ENCODE measurements at regions not wholly inside any gene's neighbourhood (a gene's known extent, or its start where the extent isn't known, plus 50 kb on each side); places are given as distances from the start of the nearest gene placed in this dataset.
"Not testable (repeated sequence)": the region's sequence is repeated elsewhere in the genome, so short reads cannot be mapped to it uniquely, and the experiment has no call there.

DNA sequence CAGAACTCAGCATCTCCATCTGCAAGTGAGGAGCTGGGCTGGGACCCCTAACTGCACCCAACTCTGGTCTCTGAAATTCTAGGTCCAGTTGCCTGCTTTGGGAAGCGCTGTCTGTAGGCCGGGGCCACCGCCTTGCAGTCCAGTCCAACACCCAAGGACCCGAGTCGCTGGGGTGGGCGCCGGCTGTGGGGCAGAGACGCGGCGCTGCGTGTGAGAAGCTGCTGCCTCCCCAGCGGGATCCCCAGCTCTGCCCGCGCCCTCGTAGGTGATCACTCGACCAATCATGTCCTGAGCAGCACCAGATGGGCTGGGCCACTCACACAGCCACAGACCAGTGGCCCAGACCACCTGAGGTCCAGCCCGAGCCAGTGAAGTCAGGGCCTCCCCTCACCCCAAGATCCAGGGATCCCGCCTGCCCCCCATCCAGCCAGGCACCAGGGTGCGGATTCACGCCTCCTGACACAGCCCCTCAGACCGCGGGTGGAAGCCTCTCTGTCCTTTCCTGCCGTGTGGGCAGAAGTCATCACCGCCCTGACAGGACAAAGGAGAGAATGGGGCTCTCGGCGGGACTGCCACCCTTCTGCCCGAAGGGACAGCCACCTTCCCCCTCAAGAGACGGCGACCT lies 67.4 kb upstream of the ADGRA1 start:
- DNase-seq (ENCODE audit: low spot score): no peak

DNA sequence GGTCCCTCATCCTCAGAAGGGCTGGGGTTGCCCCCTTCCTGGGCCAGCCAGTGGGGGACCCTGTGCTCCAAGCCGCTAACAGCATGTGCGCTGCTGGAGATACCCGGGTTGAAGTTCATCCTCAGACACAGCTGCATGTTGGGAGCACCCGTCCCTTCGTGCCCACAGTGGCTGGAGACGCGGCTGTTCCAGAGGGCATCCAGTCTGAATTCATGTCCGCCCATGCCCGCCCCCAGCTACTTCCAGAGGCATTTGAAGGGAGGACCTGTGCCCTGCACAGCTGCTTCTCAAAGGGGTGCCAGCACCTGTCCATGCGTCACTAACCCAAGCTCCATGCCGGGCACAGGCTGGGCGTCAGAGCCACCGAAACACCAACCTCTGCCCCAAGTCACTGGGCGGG lies 68.1 kb upstream of the ADGRA1 start:
- DNase-seq (ENCODE audit: low spot score): no peak

DNA sequence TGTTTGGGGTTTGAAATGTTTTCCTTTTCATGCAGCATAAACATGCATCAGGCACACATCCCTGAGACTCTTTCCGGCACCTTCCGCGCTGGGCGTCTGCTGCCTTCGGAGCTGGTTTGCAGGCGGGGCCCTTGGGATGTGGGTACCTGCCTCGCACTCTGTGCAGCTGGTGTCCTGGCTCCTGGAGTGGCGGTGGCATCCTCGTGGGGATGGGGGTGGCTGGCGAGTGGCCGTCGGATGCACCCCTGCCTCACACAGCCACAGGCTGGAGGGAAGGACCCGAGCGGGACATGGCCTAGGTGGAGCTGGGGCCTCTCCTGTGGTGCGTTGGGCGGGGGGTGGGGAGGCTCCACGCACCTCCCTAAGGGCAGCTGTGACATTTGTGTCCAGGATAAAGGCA lies 68.5 kb upstream of the ADGRA1 start:
- no peak for DNase-seq (ENCODE audit: low spot score)

DNA sequence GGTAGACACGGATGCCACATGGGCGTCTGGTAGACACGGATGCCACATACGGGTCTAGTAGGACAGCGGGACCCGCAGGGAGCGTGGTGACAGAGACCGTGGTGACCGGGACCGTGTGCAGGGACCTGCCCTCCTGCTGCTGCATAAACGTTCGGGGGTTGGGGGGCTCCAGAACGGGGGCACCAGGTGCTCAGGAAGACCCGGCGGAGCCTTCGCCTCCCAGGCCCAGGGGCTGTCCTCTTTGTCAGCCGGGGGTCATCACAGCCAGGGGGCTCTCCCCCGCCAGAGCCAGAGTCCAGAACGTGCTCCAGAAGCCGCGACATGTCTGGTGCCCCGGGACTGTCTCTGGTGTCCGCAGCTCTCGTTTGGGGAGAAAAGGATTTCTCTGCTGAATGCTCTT lies 69.2 kb upstream of the ADGRA1 start:
- no peak for DNase-seq (ENCODE audit: low spot score)

DNA sequence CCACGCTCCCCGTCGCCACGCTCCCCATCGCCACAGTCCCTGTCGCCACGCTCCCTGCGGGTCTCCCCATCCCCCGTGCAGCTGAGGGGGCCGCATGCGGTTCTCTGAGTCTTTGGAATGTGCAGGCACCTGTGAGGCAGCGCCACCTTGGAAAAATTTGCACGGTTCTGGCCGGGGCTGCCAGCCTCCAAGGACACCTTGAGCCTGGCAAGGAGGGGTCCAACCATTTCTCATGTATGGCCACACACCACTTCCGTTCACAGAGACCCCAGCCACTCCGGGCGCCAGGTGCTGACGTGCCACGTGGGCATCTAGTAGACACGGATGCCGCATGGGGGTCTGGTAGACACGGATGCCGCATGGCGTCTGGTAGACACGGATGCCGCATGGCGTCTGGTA lies 70.5 kb upstream of the ADGRA1 start:
- DNase-seq (ENCODE audit: low spot score): no peak

DNA sequence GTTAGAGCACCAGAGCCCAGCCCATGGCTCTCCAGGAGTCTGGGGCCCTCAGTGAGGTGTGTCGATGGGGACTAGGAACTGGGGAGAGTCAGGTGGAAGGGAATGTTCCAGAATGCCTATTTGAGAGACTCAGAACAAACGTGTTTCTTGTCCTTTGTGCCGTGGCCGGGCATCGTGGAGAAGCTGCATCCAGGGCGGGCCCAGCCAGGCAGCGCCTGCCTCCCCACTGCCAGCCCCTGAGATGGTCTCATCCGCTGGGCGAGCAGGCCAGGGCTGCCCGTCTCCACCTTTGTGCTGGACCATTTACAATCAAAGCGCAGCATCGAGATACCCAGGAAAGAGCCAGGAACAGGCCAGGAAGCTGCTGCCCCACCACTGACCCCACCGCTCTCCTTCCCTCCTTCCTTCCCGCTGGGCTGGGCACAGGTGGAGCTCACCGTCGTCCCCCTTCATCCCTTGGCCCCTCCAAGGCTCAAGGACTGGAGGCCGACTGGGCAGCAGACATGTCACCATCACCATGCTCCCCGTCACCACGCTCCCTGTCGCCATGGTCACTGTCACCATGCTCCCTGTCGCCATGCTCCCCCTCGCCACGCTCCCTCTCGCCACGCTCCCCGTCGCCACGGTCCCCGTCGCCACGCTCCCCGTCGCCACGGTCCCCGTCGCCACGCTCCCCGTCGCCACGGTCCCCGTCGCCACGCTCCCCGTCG lies 71.1 kb upstream of the ADGRA1 start:
- DNase-seq (ENCODE audit: low spot score): no peak

DNA sequence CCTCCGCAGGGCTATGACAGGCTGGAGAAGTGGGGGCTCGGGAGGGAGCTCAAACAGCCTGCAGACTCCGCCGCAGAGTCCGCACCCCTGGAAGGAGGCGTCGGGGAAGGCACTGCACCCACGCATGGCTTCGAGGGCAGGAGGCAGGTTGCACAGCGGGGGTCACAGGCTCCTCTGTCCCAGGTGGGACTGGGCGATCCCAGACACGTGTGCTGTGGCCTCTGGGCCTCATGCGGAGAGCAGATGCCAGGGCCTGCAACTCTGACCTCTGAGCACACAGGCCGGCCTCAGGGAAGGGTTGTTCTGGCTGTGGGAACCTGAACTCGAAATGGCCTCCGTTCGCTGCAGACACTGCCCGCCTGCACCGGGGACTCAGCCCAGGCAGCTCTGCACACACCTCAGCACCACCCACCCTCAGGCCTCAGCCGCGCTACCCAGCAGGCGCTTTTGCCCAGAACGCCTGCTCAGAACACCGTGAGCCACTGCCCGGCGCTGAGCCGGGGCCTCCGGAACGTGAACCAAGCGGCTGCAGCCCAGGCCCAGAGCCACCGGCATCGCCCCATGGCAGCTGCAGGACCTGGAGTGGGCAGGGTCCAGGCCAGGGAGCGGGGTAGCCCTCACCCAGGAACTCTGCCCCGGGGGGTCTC lies 71.8 kb upstream of the ADGRA1 start:
- DNase-seq (ENCODE audit: low spot score): no peak

DNA sequence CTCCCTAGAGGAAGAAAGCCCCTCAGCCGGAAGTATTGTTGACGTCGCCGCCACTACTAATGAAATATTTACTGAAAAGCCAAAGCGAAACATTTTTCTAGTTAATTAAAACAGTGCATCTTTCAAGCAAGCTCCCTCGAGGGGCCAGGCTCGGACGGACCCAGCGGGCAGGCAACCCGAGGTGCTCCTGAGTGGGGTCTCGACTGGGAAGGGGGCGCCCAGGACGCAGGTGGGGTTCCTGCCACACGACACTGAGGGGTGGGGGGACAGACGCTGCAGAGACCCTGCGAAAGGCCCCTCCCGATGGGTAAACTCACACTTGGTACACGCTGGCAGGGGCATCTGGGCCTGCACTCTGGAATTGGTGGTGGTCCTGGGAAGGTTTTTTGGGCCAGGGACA lies 72.4 kb upstream of the ADGRA1 start:
- DNase-seq (ENCODE audit: low spot score): no peak

DNA sequence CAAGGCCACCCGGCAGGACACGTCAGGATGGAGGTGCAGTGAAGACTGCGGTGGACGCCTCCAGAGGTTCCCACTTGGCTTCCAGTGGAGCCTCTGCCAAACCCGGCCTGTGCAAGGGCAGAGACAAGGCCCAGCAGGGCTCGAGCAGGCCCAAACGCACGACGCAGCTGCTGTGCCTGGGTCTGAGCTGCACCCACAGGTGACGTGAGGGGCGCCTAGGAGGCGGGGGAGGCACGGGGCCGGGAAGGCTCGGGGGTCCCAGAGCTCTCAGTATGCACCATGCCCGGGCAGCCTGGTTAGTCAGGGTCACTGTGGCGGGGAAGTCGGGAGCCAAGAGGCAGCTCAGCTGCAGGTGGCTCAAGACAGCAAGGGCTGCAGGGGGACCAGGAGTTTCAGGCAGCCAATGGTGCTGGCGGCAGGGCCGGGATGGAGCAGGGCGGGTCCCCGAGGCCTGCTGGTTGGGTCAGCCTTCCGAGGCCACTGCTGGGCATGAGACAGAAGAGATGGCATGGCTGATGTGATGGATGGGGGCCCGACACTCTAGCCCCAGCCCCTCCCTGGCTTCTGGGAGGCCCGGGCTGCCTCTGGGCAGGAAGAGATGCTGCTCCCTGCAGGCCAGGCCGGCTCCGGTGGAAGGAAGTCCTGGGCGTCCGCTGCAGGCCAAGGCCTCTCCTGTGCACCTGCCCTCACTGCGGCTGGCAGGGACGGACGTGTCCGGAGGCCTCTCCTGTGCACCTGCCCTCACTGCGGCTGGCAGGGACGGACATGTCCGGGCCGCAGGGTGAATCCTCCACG lies 72.2 kb upstream of the CFAP46 start:
- no peak for DNase-seq (ENCODE audit: low spot score)

DNA sequence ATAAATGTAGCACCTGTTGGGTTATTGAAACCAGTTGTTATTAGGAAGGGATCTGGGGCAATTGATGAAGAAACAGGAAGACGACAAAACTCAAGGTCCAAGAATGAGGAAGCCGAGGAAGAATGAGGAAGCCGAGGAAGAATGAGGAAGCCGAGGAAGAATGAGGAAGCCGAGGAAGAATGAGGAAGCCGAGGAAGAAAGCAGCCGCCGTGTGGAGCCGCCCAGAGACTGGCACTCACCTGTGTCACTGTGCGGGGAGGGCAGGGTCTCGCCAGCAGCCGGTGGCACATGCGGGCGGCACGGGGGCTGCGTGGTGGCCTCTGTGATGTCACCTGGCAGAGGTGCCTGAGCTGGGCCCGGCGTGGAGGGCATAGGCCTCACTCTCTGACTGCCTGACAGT lies 71.1 kb upstream of the CFAP46 start:
- peak; percentile 2 for DNase-seq (ENCODE audit: low spot score)

DNA sequence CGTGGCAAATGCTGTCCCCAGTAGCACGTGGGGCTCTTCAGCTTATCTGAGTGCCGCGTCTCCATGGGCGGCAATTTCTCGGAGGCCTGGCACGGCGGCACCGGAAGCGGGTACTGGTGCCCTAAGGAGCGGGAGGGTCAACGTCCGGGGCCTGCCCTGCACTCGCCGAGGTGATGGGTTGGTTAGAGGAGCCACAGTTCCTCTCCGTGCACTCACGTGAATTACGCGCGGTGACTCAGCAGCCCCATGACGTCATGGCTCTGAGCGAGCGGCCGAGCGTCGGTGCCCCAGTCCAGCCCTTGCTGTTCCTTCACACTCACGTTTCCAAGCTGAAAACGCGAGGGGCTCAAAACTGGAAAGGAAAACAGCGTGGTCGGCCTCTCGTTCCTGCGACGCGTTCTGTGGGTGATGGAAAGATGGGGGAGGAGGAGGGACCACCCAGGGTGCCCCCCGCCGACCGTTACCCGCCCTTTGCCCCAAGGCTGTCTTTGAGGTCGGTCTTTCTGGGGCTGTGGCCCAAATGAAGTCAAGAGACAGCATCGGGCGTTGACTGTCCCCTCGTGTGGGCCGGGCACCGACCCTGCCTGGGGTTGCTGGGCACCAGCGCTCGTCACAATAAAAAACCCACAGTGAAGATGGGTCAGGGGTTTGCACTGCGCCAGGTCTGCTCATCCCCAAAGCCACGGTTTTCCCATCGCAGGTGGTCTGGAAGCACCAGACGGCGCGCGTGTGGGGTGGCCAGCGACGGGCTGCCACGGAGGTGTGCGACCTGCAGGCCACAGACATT lies 70.4 kb upstream of the CFAP46 start:
- DNase-seq (ENCODE audit: low spot score): peak; percentile 5

DNA sequence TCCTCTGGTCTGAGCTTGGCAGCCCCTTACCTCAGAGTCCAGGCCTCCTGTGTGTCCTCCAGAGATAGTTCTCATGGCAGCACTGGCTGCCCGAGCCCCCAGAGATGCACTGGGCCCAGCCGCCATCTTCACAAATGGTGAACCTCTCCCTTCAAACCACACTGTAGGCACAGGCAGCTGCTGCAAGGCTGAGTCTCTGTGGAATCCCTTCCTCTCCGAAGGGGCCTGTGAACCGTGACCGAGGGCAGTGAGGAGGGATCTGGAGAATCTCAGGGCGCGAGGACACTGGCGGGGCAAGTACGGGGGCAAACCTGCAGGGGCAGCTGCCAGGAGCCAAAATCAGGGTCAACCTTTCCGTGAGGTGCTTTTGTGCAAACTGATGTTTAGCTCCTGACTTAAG lies 69.5 kb upstream of the CFAP46 start:
- DNase-seq (ENCODE audit: low spot score): no peak

DNA sequence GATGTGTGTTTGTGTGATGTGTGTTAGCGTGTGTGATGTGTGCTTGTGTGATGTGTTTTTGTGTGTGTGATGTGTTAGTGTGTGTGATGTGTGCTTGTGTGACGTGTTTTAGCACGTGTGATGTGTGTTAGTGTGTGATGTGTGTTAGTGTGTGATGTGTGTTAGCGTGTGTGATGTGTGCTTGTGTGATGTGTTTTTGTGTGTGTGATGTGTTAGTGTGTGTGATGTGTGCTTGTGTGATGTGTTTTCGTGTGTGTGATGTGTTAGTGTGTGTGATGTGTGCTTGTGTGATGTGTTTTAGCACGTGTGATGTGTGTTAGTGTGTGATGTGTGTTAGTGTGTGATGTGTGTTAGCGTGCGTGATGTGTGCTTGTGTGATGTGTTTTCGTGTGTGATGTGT lies 69.0 kb upstream of the CFAP46 start:
- not testable (repeated sequence) for DNase-seq (ENCODE audit: low spot score)

DNA sequence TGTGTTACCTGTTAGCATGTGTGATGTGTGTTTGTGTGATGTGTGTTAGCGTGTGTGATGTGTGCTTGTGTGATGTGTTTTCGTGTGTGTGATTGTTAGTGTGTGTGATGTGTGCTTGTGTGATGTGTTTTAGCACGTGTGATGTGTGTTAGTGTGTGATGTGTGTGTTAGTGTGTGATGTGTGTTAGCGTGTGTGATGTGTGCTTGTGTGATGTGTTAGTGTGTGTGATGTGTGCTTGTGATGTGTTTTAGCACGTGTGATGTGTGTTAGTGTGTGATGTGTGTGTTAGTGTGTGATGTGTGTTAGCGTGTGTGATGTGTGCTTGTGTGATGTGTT lies 68.4 kb upstream of the CFAP46 start:
- DNase-seq (ENCODE audit: low spot score): not testable (repeated sequence)

DNA sequence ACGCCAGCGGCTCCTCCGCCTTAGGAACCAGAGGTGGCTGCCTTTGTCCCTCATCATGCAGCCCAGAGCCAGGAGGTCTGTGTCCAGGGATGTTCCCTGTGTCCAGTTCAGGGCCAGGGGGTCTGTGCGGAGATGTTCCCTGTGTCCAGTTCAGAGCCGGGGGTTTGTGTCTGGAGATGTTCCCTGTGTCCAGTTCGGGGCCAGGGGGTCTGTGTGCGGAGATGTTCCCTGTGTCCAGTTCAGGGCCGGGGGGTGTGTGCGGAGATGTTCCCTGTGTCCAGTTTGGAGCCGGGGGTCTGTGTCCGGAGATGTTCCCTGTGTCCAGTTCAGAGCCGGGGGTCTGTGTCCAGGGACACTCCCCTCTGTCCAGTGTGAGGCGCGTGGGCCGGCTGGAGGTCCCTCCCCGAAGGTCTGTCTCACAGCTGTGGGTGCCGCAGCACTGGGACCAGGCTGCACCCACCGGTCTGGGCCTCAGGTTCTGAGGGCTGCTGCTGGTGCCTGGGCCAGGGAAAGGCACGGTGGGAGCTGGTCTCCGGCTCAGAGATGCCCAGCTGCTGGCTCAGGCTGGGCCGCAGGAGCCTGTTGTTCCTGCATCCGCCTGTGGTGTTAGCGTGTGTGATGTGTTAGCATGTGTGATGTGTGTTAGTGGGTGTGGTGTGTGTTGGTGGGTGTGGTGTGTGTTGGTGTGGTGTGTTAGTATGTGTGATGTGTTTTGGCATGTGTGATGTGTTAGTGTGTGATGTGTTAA lies 67.9 kb upstream of the CFAP46 start:
- no peak for DNase-seq (ENCODE audit: low spot score)

DNA sequence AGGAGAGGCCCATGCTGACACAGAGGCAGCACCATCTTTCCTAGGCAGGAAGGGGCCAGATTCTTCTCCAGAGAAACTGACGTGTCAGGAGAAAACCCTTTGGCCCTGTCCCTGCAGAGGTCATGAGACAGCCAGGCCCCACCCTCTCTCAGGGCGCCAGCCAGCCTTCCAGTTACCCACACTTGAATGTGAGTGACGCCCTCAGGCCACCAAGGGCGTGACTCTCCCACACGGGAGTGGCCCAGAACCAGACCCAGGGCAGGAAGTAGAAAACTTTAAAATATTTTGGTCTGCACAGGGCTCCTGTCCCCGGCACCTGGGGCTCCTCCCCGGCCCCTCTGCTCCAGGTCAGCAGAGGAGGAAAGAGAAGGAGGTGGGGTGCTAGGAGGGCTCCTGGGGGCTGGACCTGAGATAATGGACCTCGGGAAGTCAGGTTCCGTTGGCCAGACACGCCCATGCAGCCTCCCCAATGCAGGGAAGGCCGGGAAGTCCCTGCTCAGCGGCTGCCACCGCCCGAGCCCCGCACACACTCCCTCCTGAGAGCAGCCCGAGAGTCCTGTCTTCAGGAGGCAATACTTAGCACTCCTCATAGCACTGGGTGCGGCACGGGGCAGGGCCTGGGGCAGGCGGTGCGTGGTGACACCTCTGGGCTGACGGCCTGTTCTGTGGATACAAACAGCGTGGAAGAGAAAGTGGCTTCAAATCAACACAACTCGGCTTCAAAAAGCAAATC lies 67.0 kb upstream of the CFAP46 start:
- peak; percentile 2 for DNase-seq (ENCODE audit: low spot score)

DNA sequence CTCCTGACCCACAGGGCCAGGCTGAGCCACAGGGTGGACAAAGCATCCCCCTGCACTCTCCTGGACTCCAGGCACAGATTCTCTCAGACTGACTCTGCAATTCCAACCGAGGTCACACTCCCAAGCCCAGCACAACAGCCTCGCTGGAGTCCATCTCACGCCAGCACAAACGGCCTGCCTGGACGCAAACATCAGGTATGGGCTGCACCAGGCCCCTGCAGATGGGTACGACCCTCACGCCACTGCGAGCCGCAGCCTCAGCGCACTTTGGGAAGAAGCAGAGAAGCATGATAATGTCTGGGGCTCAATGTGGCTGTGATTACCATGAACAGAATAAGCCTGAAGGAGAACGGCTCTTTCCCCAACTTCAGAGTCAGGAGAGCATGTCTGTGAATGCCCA lies 66.4 kb upstream of the CFAP46 start:
- DNase-seq (ENCODE audit: low spot score): no peak

DNA sequence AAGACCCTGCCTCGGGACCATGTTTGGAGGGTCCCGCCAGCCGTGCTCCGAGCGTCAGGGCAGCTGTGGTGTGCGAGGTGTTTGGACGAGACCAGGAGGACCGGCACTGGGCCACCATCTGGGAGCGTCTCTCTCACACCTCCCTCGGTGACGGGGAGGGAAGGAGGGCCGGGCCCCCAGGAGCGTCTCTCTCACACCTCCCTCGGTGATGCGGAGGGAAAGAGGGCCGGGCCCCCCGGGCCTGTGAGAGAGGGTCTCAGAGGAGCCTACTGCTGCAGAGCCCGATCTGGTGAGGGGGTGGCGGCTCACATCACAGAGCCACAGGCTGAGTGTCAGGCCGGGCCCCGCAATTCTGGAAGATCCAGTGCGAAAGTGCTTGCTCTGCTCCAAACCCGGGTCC lies 65.8 kb upstream of the CFAP46 start:
- no peak for DNase-seq (ENCODE audit: low spot score)

DNA sequence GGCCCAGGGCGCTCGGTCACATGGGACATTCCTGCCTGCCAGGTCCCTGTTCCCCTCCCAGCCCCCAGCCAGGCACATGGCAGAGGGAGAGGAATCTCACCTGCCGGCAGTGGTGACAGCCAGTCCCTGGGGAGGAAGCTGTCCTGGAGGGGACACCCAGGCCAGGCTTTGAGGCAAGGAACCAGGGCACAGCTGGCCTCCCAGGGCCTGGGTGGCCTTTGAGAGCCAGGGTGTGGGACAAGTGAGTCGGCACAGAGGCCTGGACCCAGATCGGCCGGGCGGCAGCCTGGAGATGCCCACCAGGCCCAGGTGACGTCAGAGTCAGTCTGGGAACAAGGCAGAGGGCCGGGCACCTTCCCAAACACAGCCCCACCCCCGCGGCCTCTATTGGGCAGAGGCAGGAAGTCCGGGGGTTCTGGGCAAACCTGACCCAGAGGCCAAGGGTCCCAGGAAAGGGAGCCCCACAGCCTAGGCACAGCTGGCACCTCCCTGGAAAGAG lies 65.0 kb upstream of the CFAP46 start:
- no peak for DNase-seq (ENCODE audit: low spot score)

DNA sequence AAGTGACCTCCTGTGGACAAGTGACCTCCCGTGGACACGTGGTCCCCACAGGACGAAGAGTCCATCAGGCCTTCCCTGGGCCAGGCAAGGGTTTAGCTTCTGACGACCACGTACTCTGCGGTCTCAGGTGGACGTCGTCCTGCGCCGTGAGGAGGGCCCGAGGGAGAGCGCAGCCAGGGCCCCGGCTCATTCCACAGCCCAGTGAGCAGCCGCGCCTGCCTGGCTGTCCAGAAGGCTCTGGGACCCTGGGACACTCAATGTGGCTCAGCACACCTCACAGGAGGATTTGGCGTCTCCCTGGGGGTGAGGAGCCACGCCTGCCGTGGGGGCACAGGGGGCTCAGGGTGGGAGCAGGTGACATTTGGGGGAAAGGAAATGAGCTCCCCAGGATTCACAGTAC lies 64.4 kb upstream of the CFAP46 start:
- no peak for DNase-seq (ENCODE audit: low spot score)

DNA sequence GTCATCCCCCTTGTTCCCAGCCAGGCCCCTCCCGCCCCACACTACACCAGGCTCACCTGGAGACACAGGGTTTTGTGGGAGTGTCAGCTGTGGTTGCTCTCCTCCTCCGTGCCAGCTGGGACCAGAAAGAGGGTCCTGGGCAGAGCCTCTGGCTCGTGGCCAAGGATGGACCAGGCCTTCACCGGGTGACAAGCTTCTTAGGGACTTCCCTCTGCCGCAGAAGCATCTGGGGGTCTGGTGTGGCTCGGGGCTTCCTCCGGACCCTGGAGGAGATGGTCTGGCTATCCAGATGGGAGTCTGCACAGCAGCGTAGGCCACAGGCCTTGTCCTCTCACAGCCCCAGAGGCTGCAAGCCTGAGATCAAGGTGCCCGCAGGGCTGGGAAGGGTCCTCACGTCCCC lies 63.8 kb upstream of the CFAP46 start:
- DNase-seq (ENCODE audit: low spot score): no peak
